ENCODE measurements at regions not wholly inside any gene's neighbourhood (a gene's known extent, or its start where the extent isn't known, plus 50 kb on each side); places are given as distances from the start of the nearest gene placed in this dataset.

DNA sequence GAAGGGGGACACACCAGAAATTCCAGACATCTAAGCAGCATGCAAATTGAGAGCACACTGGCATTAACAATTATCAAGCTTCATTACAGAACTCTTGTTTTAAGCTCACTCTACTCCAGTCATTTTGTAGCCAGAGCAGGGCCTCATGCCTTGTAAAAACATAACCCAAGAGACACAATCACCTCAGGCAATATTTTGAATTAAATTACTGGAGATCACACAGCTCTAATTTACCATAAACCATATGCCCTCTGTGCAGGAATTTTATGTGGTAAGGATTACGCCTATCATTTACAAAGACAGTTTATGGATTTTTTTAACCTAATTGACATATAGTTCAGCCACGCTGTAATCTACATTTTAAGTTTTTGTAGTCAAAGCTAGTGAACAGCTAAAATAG, 414.1 kb upstream of the DDI1 start:
- TF ChIP-seq, protein P1, sequence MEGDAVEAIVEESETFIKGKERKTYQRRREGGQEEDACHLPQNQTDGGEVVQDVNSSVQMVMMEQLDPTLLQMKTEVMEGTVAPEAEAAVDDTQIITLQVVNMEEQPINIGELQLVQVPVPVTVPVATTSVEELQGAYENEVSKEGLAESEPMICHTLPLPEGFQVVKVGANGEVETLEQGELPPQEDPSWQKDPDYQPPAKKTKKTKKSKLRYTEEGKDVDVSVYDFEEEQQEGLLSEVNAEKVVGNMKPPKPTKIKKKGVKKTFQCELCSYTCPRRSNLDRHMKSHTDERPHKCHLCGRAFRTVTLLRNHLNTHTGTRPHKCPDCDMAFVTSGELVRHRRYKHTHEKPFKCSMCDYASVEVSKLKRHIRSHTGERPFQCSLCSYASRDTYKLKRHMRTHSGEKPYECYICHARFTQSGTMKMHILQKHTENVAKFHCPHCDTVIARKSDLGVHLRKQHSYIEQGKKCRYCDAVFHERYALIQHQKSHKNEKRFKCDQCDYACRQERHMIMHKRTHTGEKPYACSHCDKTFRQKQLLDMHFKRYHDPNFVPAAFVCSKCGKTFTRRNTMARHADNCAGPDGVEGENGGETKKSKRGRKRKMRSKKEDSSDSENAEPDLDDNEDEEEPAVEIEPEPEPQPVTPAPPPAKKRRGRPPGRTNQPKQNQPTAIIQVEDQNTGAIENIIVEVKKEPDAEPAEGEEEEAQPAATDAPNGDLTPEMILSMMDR (IDR thresholded peaks at IDR 0.05; ENCODE audit: extremely low read depth in 1 of 2, insufficient read depth in 1 of 2, low read depth in 1 of 2, low read length in 2 of 2), result no peak
- no peak for TF ChIP-seq POLR2A (IDR thresholded peaks at IDR 0.05; ENCODE audit: low read depth, low read length)
- TF ChIP-seq GATA2 (IDR thresholded peaks at IDR 0.05; ENCODE audit: insufficient read depth, insufficient read length, low read depth, low read length), result no peak
